Chondrocyte (in vitro differentiated cells): ENCODE measurements at regions not wholly inside any gene's neighbourhood (a gene's known extent, or its start where the extent isn't known, plus 50 kb on each side); places are given as distances from the start of the nearest gene placed in this dataset.

Source experiments
- DNase-seq: peaks from one replicate; pipeline ENCODE4 v3.0.0; 2021; ENCODE audit warnings: mixed read lengths, low spot score
- H3K27ac Mint-ChIP-seq: one replicate; pipeline ENCODE4 v1.8.0; 2021; ENCODE audit warnings: mild to moderate bottlenecking, moderate library complexity, mixed read lengths; ENCODE audit not compliant: unreplicated experiment
- H3K27me3 Mint-ChIP-seq: 2 replicates; pipeline ENCODE4 v1.8.0; 2021; ENCODE audit warnings: low read depth, mixed read lengths
- H3K36me3 Mint-ChIP-seq: 2 replicates; pipeline ENCODE4 v1.8.0; 2021; ENCODE audit warnings: low read depth, mixed read lengths
- H3K4me1 Mint-ChIP-seq: 2 replicates; pipeline ENCODE4 v1.8.0; 2021; ENCODE audit warnings: low read depth, mild to moderate bottlenecking, mixed read lengths
- H3K4me3 Mint-ChIP-seq: one replicate; pipeline ENCODE4 v1.8.0; 2021; ENCODE audit warnings: mild to moderate bottlenecking, moderate library complexity, mixed read lengths; ENCODE audit not compliant: unreplicated experiment
- H3K9me3 Mint-ChIP-seq: 2 replicates; pipeline ENCODE4 v1.8.0; 2021; ENCODE audit warnings: low read depth, mixed read lengths
- TF ChIP-seq, protein P1 (sequence below): fragments of 200-600 bp; sonication (generic); IDR thresholded peaks from 2 replicates; pipeline ENCODE4 v1.5.0; 2021; ENCODE audit warnings: antibody characterized with exemption, mild to moderate bottlenecking, moderate library complexity

DNA sequence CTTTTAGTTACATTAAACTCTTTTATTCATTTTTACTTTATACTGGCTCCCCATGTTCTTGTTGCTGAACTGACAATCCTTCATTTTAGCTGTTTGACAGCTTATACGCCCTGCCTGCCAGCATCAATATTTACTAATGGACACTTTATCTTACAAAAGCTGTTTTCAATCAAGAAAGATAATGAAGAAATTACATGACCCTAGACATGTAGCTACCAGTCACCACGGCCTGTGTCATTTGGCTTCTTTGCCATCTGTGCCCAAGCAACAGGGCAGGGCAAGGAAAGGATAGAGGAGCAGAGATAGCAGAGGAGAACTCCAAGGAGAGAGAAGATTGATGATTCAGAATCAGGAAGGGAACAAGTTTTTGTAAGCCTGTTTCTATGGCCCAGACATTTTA is 647.3 kb downstream of the BRINP1 start:
- Mint-ChIP-seq H3K27ac (no peak overlapping the region), H3K27me3 (no peaks in the 10 kb centered on the region), H3K36me3 (peaks cover 2% of the 10 kb centered on the region), H3K4me3 (no peak overlapping the region), H3K9me3 (peaks cover 23% of the 10 kb centered on the region), H3K4me1 (no peaks in the 10 kb centered on the region)
- no peak for DNase-seq
- TF ChIP-seq, protein P1, sequence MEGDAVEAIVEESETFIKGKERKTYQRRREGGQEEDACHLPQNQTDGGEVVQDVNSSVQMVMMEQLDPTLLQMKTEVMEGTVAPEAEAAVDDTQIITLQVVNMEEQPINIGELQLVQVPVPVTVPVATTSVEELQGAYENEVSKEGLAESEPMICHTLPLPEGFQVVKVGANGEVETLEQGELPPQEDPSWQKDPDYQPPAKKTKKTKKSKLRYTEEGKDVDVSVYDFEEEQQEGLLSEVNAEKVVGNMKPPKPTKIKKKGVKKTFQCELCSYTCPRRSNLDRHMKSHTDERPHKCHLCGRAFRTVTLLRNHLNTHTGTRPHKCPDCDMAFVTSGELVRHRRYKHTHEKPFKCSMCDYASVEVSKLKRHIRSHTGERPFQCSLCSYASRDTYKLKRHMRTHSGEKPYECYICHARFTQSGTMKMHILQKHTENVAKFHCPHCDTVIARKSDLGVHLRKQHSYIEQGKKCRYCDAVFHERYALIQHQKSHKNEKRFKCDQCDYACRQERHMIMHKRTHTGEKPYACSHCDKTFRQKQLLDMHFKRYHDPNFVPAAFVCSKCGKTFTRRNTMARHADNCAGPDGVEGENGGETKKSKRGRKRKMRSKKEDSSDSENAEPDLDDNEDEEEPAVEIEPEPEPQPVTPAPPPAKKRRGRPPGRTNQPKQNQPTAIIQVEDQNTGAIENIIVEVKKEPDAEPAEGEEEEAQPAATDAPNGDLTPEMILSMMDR, result no peak

DNA sequence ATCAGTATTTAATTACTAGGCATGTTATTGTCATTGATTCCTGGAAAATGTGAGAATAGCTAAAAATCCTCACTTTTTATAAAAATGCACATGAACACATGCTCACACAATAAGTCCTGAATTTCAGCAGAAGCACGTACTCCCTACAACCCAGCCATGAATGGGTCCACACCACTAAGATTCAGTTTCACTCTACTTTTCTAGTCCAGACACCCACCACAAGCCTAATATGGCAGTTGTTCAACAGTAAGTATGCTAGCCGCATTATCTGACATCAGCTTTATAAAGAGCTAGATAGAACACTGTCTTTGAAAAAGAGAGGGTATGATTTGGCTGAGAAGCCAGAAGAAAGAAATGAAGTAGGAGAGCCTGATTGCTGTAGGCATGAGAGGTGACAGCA is 639.3 kb downstream of the BRINP1 start:
- Mint-ChIP-seq H3K36me3 (peaks cover 2% of the 10 kb centered on the region), H3K4me1 (no peaks in the 10 kb centered on the region), H3K9me3 (peaks cover 23% of the 10 kb centered on the region), H3K4me3 (no peak overlapping the region), H3K27me3 (no peaks in the 10 kb centered on the region), H3K27ac (no peak overlapping the region)
- no peak for DNase-seq
- TF ChIP-seq, protein P1, result no peak

DNA sequence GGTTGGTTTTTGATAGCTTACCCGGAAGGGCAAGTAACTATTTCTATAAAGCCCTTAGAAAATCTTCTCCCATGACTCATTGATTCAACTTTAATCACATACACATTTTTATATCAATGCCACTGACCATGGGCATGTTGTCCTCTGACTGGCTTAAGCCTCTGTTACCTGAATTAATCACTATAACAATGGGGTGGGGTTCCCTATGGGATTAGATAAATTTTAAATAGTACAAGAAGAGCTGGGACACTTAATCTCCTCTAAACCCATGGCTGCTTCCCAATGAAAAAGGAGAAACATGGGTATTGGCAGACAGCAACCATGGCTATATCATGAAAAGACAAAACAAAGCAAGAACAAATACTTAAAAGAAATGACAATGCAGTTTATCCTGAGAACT is 636.2 kb downstream of the BRINP1 start:
- H3K27ac Mint-ChIP-seq, result no peak overlapping the region
- H3K4me1 Mint-ChIP-seq, result no peaks in the 10 kb centered on the region
- DNase-seq, result no peak
- H3K36me3 Mint-ChIP-seq, result no peaks in the 10 kb centered on the region
- H3K4me3 Mint-ChIP-seq, result no peak overlapping the region
- H3K9me3 Mint-ChIP-seq, result peaks cover 22% of the 10 kb centered on the region
- TF ChIP-seq, protein P1, result no peak
- no peaks in the 10 kb centered on the region for H3K27me3 Mint-ChIP-seq

DNA sequence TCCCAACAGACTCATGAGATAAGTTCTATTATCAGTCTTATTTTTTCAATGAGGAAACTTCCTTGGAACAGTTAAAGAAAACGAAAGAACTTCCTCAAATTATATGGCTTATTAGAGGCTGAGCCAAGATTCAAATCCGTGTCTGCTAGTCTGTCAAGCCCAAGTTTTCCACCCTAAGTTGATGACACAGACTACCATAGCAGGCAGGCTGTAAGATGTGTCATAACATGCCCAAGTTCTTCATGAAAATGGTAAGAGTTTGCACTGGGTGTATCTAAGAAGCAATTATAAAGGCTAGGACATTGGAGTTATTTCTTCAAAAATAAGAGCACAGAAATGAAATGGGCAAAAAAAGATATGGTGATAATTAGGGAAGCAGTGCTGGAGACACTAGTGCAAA is 634.5 kb downstream of the BRINP1 start:
- no peak overlapping the region for H3K27ac Mint-ChIP-seq
- no peak for DNase-seq
- no peaks in the 10 kb centered on the region for H3K4me1 Mint-ChIP-seq
- TF ChIP-seq, protein P1, result no peak
- no peaks in the 10 kb centered on the region for H3K36me3 Mint-ChIP-seq
- peaks cover 28% of the 10 kb centered on the region for H3K9me3 Mint-ChIP-seq
- no peak overlapping the region for H3K4me3 Mint-ChIP-seq
- H3K27me3 Mint-ChIP-seq, result no peaks in the 10 kb centered on the region

DNA sequence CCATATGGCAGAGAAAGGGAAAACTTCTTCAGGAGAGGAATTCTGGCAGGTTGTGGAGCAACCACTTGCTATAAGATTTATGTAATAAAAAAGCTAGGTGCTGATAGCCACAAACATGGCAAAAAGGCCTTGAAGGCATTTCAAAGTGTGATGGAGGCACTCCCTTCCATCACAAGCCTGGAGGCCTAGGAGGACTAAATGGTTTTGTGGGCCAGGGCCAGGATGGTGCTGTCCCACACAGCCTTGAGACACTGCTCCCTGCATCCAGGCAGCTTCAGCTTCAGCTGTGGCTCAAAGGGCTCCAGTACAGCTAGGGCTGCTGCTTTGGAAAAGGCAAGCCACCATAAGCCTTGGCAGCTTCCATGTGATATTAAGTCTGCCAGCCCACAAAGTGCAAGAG is 632.8 kb downstream of the BRINP1 start:
- Mint-ChIP-seq H3K27ac (no peak overlapping the region), H3K27me3 (no peaks in the 10 kb centered on the region), H3K36me3 (no peaks in the 10 kb centered on the region), H3K9me3 (peaks cover 28% of the 10 kb centered on the region), H3K4me3 (no peak overlapping the region), H3K4me1 (no peaks in the 10 kb centered on the region)
- TF ChIP-seq, protein P1, result no peak
- no peak for DNase-seq
